ENCODE measurements at regions not wholly inside any gene's neighbourhood (a gene's known extent, or its start where the extent isn't known, plus 50 kb on each side); places are given as distances from the start of the nearest gene placed in this dataset.

DNA sequence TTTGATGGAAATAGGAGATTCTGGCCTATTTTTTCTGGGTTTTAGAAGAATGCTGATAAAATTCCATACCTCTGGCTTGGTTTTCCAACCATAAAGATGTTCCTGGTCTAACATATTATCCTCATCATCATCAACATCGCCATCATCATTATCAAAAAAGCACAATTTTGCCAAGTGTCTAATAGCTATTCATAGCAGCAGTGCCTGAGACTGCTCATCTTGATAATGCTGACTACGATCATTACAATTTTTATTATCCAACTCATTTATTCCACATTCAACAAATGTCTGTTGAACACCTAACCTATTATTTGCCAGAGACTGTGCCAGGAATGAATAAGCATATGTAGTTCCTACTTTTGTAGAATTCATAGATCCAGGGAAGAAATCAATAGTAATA, 303.5 kb upstream of the GATB start:
- H3K4me1 Mint-ChIP-seq, result peaks cover 6% of the 10 kb centered on the region

DNA sequence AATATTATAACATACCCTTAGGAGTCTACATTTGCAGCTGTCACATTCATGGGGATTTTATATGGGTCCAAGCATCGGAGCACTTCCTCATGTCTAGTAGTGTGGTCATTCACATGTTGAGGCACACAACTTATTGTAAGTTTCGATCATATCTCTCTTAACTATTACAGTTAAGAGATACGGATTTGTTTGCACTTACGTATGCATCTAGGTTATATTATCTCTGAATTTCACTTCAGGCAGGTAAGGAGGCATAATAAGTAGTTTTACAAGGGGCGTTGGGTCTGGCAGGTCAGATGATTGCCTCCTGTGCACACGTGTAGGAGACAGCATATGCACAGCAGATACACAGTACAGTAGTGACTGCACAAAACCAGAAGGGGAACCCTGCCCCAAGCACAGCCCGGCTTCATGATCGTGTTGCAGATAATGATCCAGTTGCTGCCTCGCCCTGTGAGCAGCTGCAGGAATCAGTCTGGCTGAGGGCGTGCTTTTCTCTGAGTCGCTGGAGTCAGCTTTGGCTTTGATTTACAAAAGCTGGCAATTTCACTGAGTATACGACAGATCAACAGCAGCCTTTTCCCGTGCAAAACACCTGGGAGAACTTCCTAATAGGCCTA, 302.9 kb upstream of the GATB start:
- no peak for DNase-seq
- no peak overlapping the region for H3K4me2 ChIP-seq (replicated peaks; ENCODE audit: extremely low read depth, low read length, poor library complexity, severe bottlenecking)
- no peak overlapping the region for H3K4me3 ChIP-seq (replicated peaks in 1 of 3; ENCODE audit: low read depth in 2 of 3, low read length in 3 of 3)
- no peak overlapping the region for H3K27ac ChIP-seq (ENCODE audit: low read depth in 1 of 2, low read length in 2 of 2)
- no peaks in the 10 kb centered on the region for H3K27me3 ChIP-seq (ENCODE audit: control insufficient read depth in 2 of 2, insufficient read depth in 2 of 2, low read length in 2 of 2)
- H4K20me1 ChIP-seq (ENCODE audit: insufficient read depth, low read length), result no peaks in the 10 kb centered on the region
- no peaks in the 10 kb centered on the region for H3K4me1 ChIP-seq (ENCODE audit: control insufficient read depth in 1 of 2, insufficient read depth in 2 of 2, low read length in 2 of 2)
- peaks cover 0 to 6% (median 0%) of the 10 kb centered on the region in 7 donors for H3K9me3 Mint-ChIP-seq
- peaks cover 0 to 2% (median under 1%) of the 10 kb centered on the region in 3 donors for H3K27me3 Mint-ChIP-seq (ENCODE audit: low read depth in 3 of 3)
- H2AFZ ChIP-seq (ENCODE audit: insufficient read depth, low read depth, low read length, poor library complexity, severe bottlenecking), result no peak overlapping the region
- WGBS (ENCODE audit: insufficient coverage), result 73% methylated on average over 10 of the region's 13 CpGs
- H3K79me2 ChIP-seq (ENCODE audit: insufficient read depth, low read length), result no peaks in the 10 kb centered on the region
- H3K4me3 Mint-ChIP-seq, result no peak overlapping the region
- no peaks in the 10 kb centered on the region for H3K9me3 ChIP-seq (replicated peaks in 1 of 2; ENCODE audit: control insufficient read depth in 1 of 2, insufficient read depth in 1 of 2, low read length in 2 of 2)
- H3K36me3 Mint-ChIP-seq, result no peaks in the 10 kb centered on the region
- intact Hi-C loops (cut with micrococcal nuclease), result no loop called here
- peaks cover 5% of the 10 kb centered on the region for H3K4me1 Mint-ChIP-seq
- TF ChIP-seq, protein P1, sequence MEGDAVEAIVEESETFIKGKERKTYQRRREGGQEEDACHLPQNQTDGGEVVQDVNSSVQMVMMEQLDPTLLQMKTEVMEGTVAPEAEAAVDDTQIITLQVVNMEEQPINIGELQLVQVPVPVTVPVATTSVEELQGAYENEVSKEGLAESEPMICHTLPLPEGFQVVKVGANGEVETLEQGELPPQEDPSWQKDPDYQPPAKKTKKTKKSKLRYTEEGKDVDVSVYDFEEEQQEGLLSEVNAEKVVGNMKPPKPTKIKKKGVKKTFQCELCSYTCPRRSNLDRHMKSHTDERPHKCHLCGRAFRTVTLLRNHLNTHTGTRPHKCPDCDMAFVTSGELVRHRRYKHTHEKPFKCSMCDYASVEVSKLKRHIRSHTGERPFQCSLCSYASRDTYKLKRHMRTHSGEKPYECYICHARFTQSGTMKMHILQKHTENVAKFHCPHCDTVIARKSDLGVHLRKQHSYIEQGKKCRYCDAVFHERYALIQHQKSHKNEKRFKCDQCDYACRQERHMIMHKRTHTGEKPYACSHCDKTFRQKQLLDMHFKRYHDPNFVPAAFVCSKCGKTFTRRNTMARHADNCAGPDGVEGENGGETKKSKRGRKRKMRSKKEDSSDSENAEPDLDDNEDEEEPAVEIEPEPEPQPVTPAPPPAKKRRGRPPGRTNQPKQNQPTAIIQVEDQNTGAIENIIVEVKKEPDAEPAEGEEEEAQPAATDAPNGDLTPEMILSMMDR (IDR thresholded peaks at IDR 0.05), result no peak
- H3K36me3 ChIP-seq (replicated peaks in 1 of 2; ENCODE audit: control insufficient read depth in 1 of 2, insufficient read depth in 2 of 2, low read length in 2 of 2), result no peaks in the 10 kb centered on the region
- H3K27ac Mint-ChIP-seq, result no peak overlapping the region
- no peak overlapping the region for H3K9ac ChIP-seq (ENCODE audit: insufficient read depth, low read length, poor library complexity, severe bottlenecking)

More for the DNA sequence above, 303.5 kb upstream of the GATB start:
- intact Hi-C loops (cut with micrococcal nuclease), result no loop called here
- no peaks in the 10 kb centered on the region for H3K36me3 Mint-ChIP-seq
- H3K27me3 Mint-ChIP-seq (ENCODE audit: low read depth in 3 of 3), result peaks cover 0 to 2% (median 2%) of the 10 kb centered on the region in 3 donors
- Histone ChIP-seq H3K4me3 (replicated peaks in 1 of 3; ENCODE audit: low read depth in 2 of 3, low read length in 3 of 3) (no peak overlapping the region), H3K9ac (ENCODE audit: insufficient read depth, low read length, poor library complexity, severe bottlenecking) (no peak overlapping the region), H3K27ac (ENCODE audit: low read depth in 1 of 2, low read length in 2 of 2) (no peak overlapping the region), H3K36me3 (replicated peaks in 1 of 2; ENCODE audit: control insufficient read depth in 1 of 2, insufficient read depth in 2 of 2, low read length in 2 of 2) (no peaks in the 10 kb centered on the region), H4K20me1 (ENCODE audit: insufficient read depth, low read length) (no peaks in the 10 kb centered on the region), H3K27me3 (ENCODE audit: control insufficient read depth in 2 of 2, insufficient read depth in 2 of 2, low read length in 2 of 2) (no peaks in the 10 kb centered on the region), H2AFZ (ENCODE audit: insufficient read depth, low read depth, low read length, poor library complexity, severe bottlenecking) (no peak overlapping the region), H3K9me3 (replicated peaks in 1 of 2; ENCODE audit: control insufficient read depth in 1 of 2, insufficient read depth in 1 of 2, low read length in 2 of 2) (no peaks in the 10 kb centered on the region), H3K4me1 (ENCODE audit: control insufficient read depth in 1 of 2, insufficient read depth in 2 of 2, low read length in 2 of 2) (no peaks in the 10 kb centered on the region), H3K4me2 (replicated peaks; ENCODE audit: extremely low read depth, low read length, poor library complexity, severe bottlenecking) (no peak overlapping the region), H3K79me2 (ENCODE audit: insufficient read depth, low read length) (no peaks in the 10 kb centered on the region)
- peaks cover 0 to under 1% (median 0%) of the 10 kb centered on the region in 7 donors for H3K9me3 Mint-ChIP-seq
- H3K27ac Mint-ChIP-seq, result peak overlapping the region in 1 of 7 donors; percentile 33
- WGBS (ENCODE audit: insufficient coverage), result 100% methylated on average over 1 of the region's 2 CpGs
- no peak for DNase-seq
- TF ChIP-seq, protein P1 (IDR thresholded peaks at IDR 0.05), result no peak
- H3K4me3 Mint-ChIP-seq, result no peak overlapping the region

All from CD14-positive monocyte (primary cell).